ENCODE measurements at regions not wholly inside any gene's neighbourhood (a gene's known extent, or its start where the extent isn't known, plus 50 kb on each side); places are given as distances from the start of the nearest gene placed in this dataset.
A peak's percentile ranks its signal among the peaks of the same experiment; 100 is the strongest.
"Not testable (repeated sequence)": the region's sequence is repeated elsewhere in the genome, so short reads cannot be mapped to it uniquely, and the experiment has no call there.

GRCh38 chr13:21290442-21291002 lies 114.1 kb downstream of the MRPL57 start:
- DNase-seq (ENCODE audit: low spot score); H3K14ac ChIP-seq (ENCODE audit: low read length); H2AK5ac ChIP-seq (ENCODE audit: low read depth, low read length); H2BK5ac ChIP-seq (ENCODE audit: low read length); H3K27ac ChIP-seq (replicated peaks; ENCODE audit: low read length); H3K9me3 ChIP-seq (replicated peaks in 1 of 2; ENCODE audit: control insufficient read depth in 2 of 2, insufficient read depth in 1 of 2, low read depth in 1 of 2, low read length in 2 of 2); H3K36me3 ChIP-seq (replicated peaks in 1 of 2; ENCODE audit: control insufficient read depth in 2 of 2, insufficient read depth in 2 of 2, low read length in 2 of 2); H3K23ac ChIP-seq (ENCODE audit: low read depth, low read length, poor library complexity); H2BK12ac ChIP-seq (ENCODE audit: low read length); H3K4me2 ChIP-seq (ENCODE audit: insufficient read depth, low read length, poor library complexity, severe bottlenecking); H3K4me3 ChIP-seq (ENCODE audit: low read length in 2 of 2); H2AFZ ChIP-seq (ENCODE audit: low read length); H2BK120ac ChIP-seq (ENCODE audit: low read depth, low read length); H4K8ac ChIP-seq (ENCODE audit: low read depth, low read length); H3K79me1 ChIP-seq (ENCODE audit: low read depth, low read length); H2BK15ac ChIP-seq (ENCODE audit: low read length); H3K9ac ChIP-seq (ENCODE audit: low read depth, low read length, poor library complexity); H3K4ac ChIP-seq (ENCODE audit: low read length); H3K4me1 ChIP-seq (ENCODE audit: control insufficient read depth in 2 of 2, insufficient read depth in 1 of 2, low read depth in 1 of 2, low read length in 2 of 2); H3K18ac ChIP-seq (ENCODE audit: low read length); H4K91ac ChIP-seq (ENCODE audit: low read depth, low read length, poor library complexity): not testable (repeated sequence)
- WGBS, 2 donors (ENCODE audit: extremely low coverage in 2 of 2, insufficient read length in 2 of 2, insufficient replicate concordance in 1 of 2): no CpG with 5 or more reads among the region's 13 CpGs
- peaks cover 0 to 11% (median 0%) of the 10 kb centered on the region in 3 experiments for H3K27me3 ChIP-seq (ENCODE audit: control insufficient read depth in 3 of 3, insufficient read depth in 3 of 3, low read depth in 1 of 3, low read length in 3 of 3)

GRCh38 chr13:21291840-21292239 lies 115.4 kb downstream of the MRPL57 start:
- H3K4me3 ChIP-seq (ENCODE audit: low read length in 2 of 2): no peak overlapping the region
- no peak overlapping the region for H2BK15ac ChIP-seq (ENCODE audit: low read length)
- H3K4me1 ChIP-seq (ENCODE audit: control insufficient read depth in 2 of 2, insufficient read depth in 1 of 2, low read depth in 1 of 2, low read length in 2 of 2): no peaks in the 10 kb centered on the region
- no peak for DNase-seq (ENCODE audit: low spot score)
- H3K4me2 ChIP-seq (ENCODE audit: insufficient read depth, low read length, poor library complexity, severe bottlenecking): no peak overlapping the region
- peaks cover 0 to 20% (median 0%) of the 10 kb centered on the region in 3 experiments for H3K27me3 ChIP-seq (ENCODE audit: control insufficient read depth in 3 of 3, insufficient read depth in 3 of 3, low read depth in 1 of 3, low read length in 3 of 3)
- no peak overlapping the region for H2AFZ ChIP-seq (ENCODE audit: low read length)
- no peak overlapping the region for H3K23ac ChIP-seq (ENCODE audit: low read depth, low read length, poor library complexity)
- no peak overlapping the region for H2BK5ac ChIP-seq (ENCODE audit: low read length)
- no peak overlapping the region for H3K27ac ChIP-seq (replicated peaks; ENCODE audit: low read length)
- H3K36me3 ChIP-seq (replicated peaks in 1 of 2; ENCODE audit: control insufficient read depth in 2 of 2, insufficient read depth in 2 of 2, low read length in 2 of 2): no peaks in the 10 kb centered on the region
- H4K8ac ChIP-seq (ENCODE audit: low read depth, low read length): no peak overlapping the region
- H2AK5ac ChIP-seq (ENCODE audit: low read depth, low read length): no peak overlapping the region
- H3K9ac ChIP-seq (ENCODE audit: low read depth, low read length, poor library complexity): no peak overlapping the region
- H4K91ac ChIP-seq (ENCODE audit: low read depth, low read length, poor library complexity): no peak overlapping the region
- no peak overlapping the region for H3K18ac ChIP-seq (ENCODE audit: low read length)
- no CpG with 5 or more reads among the region's 7 CpGs for WGBS, 2 donors (ENCODE audit: extremely low coverage in 2 of 2, insufficient read length in 2 of 2, insufficient replicate concordance in 1 of 2)
- H3K4ac ChIP-seq (ENCODE audit: low read length): no peak overlapping the region
- no peak overlapping the region for H3K14ac ChIP-seq (ENCODE audit: low read length)
- H3K79me1 ChIP-seq (ENCODE audit: low read depth, low read length): no peaks in the 10 kb centered on the region
- no peak overlapping the region for H2BK12ac ChIP-seq (ENCODE audit: low read length)
- H2BK120ac ChIP-seq (ENCODE audit: low read depth, low read length): no peak overlapping the region
- H3K9me3 ChIP-seq (replicated peaks in 1 of 2; ENCODE audit: control insufficient read depth in 2 of 2, insufficient read depth in 1 of 2, low read depth in 1 of 2, low read length in 2 of 2): no peaks in the 10 kb centered on the region

- not testable (repeated sequence) for H2BK12ac ChIP-seq (ENCODE audit: low read length); H3K79me1 ChIP-seq (ENCODE audit: low read depth, low read length); H3K18ac ChIP-seq (ENCODE audit: low read length); H3K4me3 ChIP-seq (ENCODE audit: low read length in 2 of 2); H3K36me3 ChIP-seq (replicated peaks in 1 of 2; ENCODE audit: control insufficient read depth in 2 of 2, insufficient read depth in 2 of 2, low read length in 2 of 2); H3K27ac ChIP-seq (replicated peaks; ENCODE audit: low read length); H2BK5ac ChIP-seq (ENCODE audit: low read length); H3K4me2 ChIP-seq (ENCODE audit: insufficient read depth, low read length, poor library complexity, severe bottlenecking); H3K9ac ChIP-seq (ENCODE audit: low read depth, low read length, poor library complexity); H3K9me3 ChIP-seq (replicated peaks in 1 of 2; ENCODE audit: control insufficient read depth in 2 of 2, insufficient read depth in 1 of 2, low read depth in 1 of 2, low read length in 2 of 2); H2BK15ac ChIP-seq (ENCODE audit: low read length); H4K91ac ChIP-seq (ENCODE audit: low read depth, low read length, poor library complexity); H4K8ac ChIP-seq (ENCODE audit: low read depth, low read length); H3K4me1 ChIP-seq (ENCODE audit: control insufficient read depth in 2 of 2, insufficient read depth in 1 of 2, low read depth in 1 of 2, low read length in 2 of 2); H3K4ac ChIP-seq (ENCODE audit: low read length); H3K14ac ChIP-seq (ENCODE audit: low read length); H2BK120ac ChIP-seq (ENCODE audit: low read depth, low read length); H2AK5ac ChIP-seq (ENCODE audit: low read depth, low read length); H3K23ac ChIP-seq (ENCODE audit: low read depth, low read length, poor library complexity)
- Histone ChIP-seq H3K27me3 (ENCODE audit: control insufficient read depth in 3 of 3, insufficient read depth in 3 of 3, low read depth in 1 of 3, low read length in 3 of 3) (peaks cover 0 to 17% (median 0%) of the 10 kb centered on the region in 3 experiments), H2AFZ (ENCODE audit: low read length) (peak overlapping the region; percentile 97)
- DNase-seq (ENCODE audit: low spot score): peak; percentile 15
- no CpG with 5 or more reads among the region's 5 CpGs for WGBS, 2 donors (ENCODE audit: extremely low coverage in 2 of 2, insufficient read length in 2 of 2, insufficient replicate concordance in 1 of 2)
Observed at GRCh38 chr13:21296991-21297390, 120.5 kb downstream of the MRPL57 start.

GRCh38 chr13:21297447-21297846 lies 121.0 kb downstream of the MRPL57 start:
- Histone ChIP-seq H2BK15ac (ENCODE audit: low read length) (no peak overlapping the region), H4K8ac (ENCODE audit: low read depth, low read length) (no peak overlapping the region), H3K4me1 (ENCODE audit: control insufficient read depth in 2 of 2, insufficient read depth in 1 of 2, low read depth in 1 of 2, low read length in 2 of 2) (peaks cover 4% of the 10 kb centered on the region in 2 donors), H3K14ac (ENCODE audit: low read length) (no peak overlapping the region), H4K91ac (ENCODE audit: low read depth, low read length, poor library complexity) (no peak overlapping the region), H2BK5ac (ENCODE audit: low read length) (no peak overlapping the region), H3K18ac (ENCODE audit: low read length) (no peak overlapping the region), H2BK120ac (ENCODE audit: low read depth, low read length) (no peak overlapping the region), H3K9ac (ENCODE audit: low read depth, low read length, poor library complexity) (no peak overlapping the region), H3K36me3 (replicated peaks in 1 of 2; ENCODE audit: control insufficient read depth in 2 of 2, insufficient read depth in 2 of 2, low read length in 2 of 2) (no peaks in the 10 kb centered on the region), H2AK5ac (ENCODE audit: low read depth, low read length) (no peak overlapping the region), H3K9me3 (replicated peaks in 1 of 2; ENCODE audit: control insufficient read depth in 2 of 2, insufficient read depth in 1 of 2, low read depth in 1 of 2, low read length in 2 of 2) (no peaks in the 10 kb centered on the region), H3K27me3 (ENCODE audit: control insufficient read depth in 3 of 3, insufficient read depth in 3 of 3, low read depth in 1 of 3, low read length in 3 of 3) (peaks cover 0 to 15% (median 0%) of the 10 kb centered on the region in 3 experiments), H3K79me1 (ENCODE audit: low read depth, low read length) (peaks cover 1% of the 10 kb centered on the region), H3K4me3 (ENCODE audit: low read length in 2 of 2) (peak overlapping the region in 1 of 2 donors; percentile 91), H2BK12ac (ENCODE audit: low read length) (no peak overlapping the region), H3K23ac (ENCODE audit: low read depth, low read length, poor library complexity) (no peak overlapping the region), H3K4ac (ENCODE audit: low read length) (no peak overlapping the region), H2AFZ (ENCODE audit: low read length) (peak overlapping the region; percentile 97), H3K4me2 (ENCODE audit: insufficient read depth, low read length, poor library complexity, severe bottlenecking) (no peak overlapping the region), H3K27ac (replicated peaks; ENCODE audit: low read length) (peak overlapping the region; percentile 13)
- WGBS, 2 donors (ENCODE audit: extremely low coverage in 2 of 2, insufficient read length in 2 of 2, insufficient replicate concordance in 1 of 2): no CpG with 5 or more reads among the region's 2 CpGs
- peak; percentile 30 for DNase-seq (ENCODE audit: low spot score)
